ENCODE measurements at regions not wholly inside any gene's neighbourhood (a gene's known extent, or its start where the extent isn't known, plus 50 kb on each side); places are given as distances from the start of the nearest gene placed in this dataset.

DNA sequence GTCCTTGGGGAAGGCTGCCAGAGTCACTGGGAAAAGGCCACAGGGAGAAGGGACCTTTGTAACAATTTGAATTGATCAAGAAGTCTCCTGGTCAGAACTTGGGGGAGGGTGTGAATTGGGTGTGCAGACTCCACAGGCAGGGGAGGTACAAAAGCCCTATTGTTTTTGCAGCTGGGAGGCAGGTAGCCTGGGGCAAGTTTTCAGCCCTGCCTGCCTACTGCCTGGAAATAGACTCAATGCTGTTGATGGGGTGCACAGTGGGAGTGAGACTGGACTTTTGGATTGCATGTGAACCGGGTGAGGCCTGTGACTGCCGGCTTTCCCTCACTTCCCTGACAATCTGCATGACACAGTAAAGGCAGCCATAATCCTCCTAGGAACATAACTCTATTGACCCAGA is 947.0 kb downstream of the REEP3 start:
- no peak for DNase-seq

- no peak for DNase-seq
Observed at GRCh38 chr10:64476506-64476905, 955.3 kb downstream of the REEP3 start.

DNA sequence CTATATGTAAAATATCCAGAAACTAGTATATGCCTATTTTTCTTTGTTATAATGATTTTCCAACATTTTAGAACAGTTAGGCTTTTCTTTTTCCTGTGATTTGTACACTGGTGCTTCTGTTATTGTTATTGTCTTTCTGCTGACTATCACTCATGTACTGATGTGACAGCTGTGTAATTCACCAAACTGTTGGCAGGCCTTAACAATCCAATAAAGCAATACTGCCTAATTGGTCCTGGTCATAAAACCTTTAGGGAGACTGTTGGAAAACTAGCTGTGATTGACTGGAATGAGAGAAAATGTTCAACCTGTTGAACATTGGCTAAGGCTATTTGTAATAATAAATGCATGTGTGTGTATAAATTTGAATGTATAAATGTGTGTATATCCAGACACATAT is 956.6 kb downstream of the REEP3 start:
- DNase-seq, result no peak

DNA sequence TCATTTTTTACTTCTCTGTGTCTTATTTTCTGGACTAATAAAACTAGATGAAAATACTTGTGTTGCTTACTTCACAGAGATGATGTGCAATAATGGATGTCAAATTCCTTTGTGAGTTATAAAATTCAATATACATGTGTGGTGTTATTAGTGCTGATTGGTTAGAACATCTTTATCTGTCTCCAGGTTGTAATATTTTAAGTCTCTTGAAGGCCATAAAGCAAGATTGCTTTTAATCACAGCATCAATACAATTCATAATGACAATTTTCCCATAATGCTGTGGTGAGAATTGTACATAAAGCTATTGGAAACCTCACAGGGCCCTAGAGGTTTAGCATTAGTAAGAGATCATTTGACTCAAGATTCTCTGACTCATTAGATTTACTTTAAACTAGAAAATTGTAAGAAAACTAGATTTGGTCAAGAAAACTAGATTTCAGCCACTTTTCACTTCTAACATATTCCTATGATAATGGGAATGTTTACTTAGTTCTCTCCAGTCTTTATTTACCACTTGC is 963.7 kb downstream of the REEP3 start:
- DNase-seq, result no peak

DNA sequence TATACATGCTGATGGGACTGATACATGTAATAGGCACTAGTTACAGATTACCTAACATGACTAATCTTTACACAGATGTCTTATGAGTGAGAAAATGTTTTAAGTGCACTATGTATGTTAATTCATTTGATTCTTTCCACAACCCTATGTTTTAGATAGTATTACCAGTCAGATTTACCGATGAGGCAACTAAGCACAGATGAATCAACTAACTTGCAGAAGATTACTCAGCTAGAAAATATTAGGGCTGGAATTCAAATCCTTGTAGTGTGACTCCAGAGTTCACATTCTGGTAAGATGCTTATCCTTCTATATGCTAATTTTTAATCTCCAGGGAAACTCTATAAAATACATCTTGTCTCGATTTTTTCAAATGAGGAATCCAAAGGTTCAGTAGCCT is 964.9 kb downstream of the REEP3 start:
- DNase-seq, result no peak

DNA sequence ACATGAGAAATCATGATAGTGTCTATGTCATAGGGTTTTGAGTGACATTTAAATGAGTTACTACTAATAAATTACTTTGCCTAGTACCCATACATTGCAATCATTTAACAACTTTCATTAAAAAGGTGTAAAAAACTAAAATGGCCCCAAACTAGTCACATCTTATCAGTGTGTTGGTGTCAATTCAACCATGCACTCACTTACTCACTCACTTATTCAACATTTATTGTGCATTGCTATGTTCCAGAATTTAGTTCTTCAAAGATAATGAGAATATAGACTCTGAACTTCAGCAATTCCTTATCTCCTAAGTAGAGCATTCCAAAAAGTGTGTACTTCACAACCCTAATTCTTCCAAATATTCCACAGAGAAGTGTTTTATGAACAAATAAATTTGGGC is 965.7 kb downstream of the REEP3 start:
- no peak for DNase-seq

DNA sequence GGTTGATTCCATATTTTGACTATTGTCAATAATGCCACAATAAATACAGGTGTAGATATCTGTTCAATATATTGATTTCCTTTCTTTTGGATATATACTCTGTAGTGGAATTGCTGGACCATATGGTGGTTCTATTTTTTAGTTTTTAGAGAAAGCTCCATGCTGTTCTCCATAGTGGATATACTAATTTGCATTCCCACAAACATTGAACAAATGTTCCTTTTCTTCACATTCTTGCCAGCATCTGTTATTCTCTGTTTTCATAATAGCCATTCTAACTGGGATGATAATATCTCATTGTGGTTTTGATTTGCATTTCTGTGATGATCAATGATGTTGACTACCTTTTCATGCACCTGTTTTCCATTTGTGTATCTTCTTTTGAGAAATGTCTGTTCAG is 973.7 kb downstream of the REEP3 start:
- DNase-seq, result no peak

DNA sequence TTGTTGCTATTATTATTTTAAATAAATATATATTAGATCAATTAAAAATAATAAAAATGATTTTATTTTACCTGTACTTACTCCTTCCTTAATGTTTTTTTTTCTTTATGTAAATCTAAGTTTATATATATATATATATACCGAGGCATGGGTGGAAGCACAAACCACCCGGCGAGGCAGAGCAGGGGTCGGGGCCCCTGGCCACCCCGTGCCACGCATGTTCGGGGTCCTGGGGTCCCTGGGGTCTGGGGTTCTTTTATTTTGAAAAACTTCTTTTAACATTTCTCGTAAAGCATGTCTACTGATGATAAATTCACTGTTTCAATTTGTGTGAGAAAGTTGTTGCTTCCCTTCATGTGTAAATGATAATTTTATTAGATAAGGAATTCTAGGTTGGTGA is 976.1 kb downstream of the REEP3 start:
- DNase-seq, result no peak

GRCh38 chr10:64501807-64502206 is 980.6 kb downstream of the REEP3 start:
- no peak for DNase-seq

- no peak for DNase-seq
Observed at GRCh38 chr10:64502936-64503335, 981.7 kb downstream of the REEP3 start.

- no peak for DNase-seq
Observed at GRCh38 chr10:64503429-64503828, 982.2 kb downstream of the REEP3 start.

GRCh38 chr10:64505501-64505900 is 984.3 kb downstream of the REEP3 start:
- DNase-seq, result no peak

DNA sequence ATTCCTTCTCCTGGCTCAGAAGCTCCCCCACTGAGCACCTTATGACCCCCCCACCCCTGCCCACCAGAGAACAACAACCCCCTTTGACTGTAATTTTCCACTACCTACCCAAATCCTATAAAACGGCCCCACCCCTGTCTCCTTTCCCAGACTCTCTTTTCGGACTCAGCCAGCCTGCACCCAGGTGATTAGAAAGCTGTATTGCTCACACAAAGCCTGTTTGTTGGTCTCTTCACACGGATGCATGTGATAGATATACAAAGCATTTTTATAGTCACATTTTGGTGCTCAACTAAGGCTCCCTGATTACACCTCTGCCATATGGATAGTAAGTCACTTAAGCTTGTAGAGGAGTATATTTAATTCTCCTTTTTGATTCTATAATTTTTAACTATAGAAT is 985.8 kb downstream of the REEP3 start:
- DNase-seq, result no peak

- DNase-seq, result no peak
Observed at GRCh38 chr10:64507651-64508028, 986.4 kb downstream of the REEP3 start.

- no peak for DNase-seq
Observed at GRCh38 chr10:64508029-64508661, 986.9 kb downstream of the REEP3 start.

- DNase-seq, result no peak
Observed at GRCh38 chr10:64515970-64516699, 994.9 kb downstream of the REEP3 start.

DNA sequence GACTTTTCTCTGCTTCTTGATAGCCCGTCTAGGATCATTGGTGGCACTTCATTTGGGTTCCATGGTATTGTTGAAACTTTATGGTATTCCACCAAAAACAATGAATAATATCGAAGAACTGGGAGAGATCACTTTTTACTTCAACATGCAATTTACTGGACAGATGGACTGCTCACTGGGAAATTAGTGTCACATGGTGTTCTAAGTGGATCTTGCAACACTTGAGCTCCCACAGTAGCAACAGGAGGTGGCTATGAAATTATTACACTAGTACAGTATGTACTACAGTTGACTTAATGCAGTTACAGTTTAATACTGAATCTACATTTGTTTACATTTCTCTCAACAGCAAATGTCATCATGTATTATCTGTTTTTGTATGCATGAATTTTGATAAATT is 997.3 kb downstream of the REEP3 start:
- no peak for DNase-seq

- DNase-seq, result no peak
Observed at GRCh38 chr10:64519427-64519826, 998.2 kb downstream of the REEP3 start.

DNA sequence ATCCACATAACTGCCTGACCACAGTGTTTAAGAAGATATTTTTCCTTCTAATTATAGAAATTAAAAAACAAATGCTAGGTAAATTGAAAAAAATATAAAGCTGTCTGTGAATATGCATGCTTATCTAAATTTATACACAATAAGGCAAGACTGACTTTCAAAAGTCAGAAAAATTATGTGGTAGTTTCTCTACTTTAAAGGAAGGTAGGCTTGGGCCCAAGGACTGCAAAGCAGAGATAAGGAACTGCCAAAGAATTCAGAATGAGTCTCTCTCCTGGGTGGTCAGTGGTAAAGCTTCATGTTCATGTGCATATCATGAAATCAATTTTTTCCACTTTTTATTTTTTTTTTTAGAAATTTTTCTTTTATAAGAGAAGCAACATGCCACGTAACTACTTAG is 998.6 kb downstream of the REEP3 start:
- DNase-seq, result no peak

DNA sequence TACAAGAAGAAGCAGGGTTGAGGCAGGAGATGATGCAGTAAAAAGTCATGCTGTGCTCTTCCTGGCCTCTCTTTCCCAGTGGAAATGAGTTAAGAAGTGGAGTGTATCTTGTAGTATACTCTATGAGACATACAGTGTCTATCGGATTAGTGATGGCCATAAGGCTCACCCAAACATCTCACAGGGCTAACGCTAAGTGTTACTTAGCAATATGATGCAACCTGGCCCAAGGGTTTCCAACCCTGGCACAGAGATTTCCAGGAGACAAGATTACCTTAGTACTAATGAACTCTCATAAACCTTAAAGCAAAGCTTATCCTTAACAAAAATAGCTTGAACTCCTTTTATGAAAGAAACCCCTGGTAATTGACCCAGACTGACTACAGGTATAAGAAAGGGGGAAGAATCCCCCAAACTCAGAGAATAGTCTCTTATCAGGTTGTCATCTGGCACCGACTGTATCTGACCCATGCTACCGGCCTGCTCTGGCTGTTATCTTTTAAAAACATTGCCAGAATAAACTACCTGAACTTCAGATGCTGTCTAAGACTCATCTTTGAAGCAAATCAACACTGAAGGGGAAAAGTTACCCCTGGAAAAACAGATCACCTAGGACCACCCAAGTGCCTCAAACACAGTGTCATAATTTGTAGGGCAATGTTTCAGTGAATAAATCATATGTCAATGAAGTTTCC is 1002.0 kb downstream of the REEP3 start:
- DNase-seq, result no peak

DNA sequence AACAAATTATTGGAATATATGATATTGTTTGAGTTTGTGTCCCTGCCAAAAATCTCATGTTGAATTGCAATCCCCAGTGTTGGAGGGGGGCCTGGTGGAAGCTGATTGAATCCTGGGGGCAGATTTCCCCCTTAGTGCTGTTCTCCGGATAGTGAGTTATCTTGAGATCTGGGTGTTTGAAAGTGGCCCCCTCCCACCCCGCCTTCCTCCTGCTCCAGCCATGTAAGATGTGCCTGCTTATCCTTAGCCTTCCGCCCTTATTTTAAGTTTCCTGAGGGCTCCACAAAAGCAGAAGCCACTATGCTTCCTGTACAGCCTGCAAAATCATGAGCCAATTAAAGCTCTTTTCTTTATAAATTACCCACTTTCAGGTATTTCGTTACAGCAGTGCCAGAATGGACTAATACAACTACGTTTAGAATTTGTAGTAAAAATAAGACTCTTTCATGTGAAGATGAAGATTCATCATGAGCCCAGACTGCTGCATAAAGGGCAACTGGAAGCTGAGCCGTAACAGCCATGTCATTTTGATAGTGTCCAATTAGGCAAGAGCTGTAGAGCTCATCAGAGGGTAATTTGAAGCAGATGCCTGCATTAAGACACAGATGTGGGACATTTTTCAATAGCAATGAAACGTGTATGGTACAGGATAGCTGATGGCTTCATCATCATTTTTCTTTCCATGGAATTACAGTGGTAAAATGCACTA is 1007.2 kb downstream of the REEP3 start:
- no peak for DNase-seq

- no peak for DNase-seq
Observed at GRCh38 chr10:64529003-64529350, 1007.8 kb downstream of the REEP3 start.

- DNase-seq, result no peak
Observed at GRCh38 chr10:64534616-64535015, 1013.4 kb downstream of the REEP3 start.
